ENCODE measurements at regions not wholly inside any gene's neighbourhood (a gene's known extent, or its start where the extent isn't known, plus 50 kb on each side); places are given as distances from the start of the nearest gene placed in this dataset.

DNA sequence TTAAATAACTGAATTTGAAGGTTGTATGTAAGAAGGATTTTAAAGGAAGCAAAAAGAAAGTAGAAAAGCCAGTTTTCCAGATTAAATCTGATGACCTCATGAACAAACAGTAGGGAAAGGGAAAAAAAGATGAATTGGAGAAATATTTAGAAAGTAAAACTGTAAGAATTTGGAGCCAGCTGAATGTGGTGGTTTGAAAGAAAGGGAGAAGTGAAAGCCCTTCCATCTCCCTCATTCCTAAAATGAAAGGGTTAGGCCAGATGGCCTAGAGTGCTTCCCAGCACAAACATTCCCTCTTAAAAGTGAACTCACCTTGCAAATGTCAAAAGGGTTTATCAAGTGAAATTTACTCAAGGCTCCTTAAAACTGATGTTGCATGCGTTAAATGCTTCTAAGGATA is 139.3 kb upstream of the COL21A1 start:
- TF ChIP-seq, protein P1, sequence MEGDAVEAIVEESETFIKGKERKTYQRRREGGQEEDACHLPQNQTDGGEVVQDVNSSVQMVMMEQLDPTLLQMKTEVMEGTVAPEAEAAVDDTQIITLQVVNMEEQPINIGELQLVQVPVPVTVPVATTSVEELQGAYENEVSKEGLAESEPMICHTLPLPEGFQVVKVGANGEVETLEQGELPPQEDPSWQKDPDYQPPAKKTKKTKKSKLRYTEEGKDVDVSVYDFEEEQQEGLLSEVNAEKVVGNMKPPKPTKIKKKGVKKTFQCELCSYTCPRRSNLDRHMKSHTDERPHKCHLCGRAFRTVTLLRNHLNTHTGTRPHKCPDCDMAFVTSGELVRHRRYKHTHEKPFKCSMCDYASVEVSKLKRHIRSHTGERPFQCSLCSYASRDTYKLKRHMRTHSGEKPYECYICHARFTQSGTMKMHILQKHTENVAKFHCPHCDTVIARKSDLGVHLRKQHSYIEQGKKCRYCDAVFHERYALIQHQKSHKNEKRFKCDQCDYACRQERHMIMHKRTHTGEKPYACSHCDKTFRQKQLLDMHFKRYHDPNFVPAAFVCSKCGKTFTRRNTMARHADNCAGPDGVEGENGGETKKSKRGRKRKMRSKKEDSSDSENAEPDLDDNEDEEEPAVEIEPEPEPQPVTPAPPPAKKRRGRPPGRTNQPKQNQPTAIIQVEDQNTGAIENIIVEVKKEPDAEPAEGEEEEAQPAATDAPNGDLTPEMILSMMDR (IDR thresholded peaks at IDR 0.05; ENCODE audit: extremely low read depth, insufficient read depth, missing control alignments): no peak
- DNase-seq (ENCODE audit: low spot score): no peak
- in situ Hi-C loops (cut with MboI; ENCODE audit: low pct_unique_long_range_greater_than_20kb, low sequenced_read_pairs, unreplicated experiment): no loop called here

DNA sequence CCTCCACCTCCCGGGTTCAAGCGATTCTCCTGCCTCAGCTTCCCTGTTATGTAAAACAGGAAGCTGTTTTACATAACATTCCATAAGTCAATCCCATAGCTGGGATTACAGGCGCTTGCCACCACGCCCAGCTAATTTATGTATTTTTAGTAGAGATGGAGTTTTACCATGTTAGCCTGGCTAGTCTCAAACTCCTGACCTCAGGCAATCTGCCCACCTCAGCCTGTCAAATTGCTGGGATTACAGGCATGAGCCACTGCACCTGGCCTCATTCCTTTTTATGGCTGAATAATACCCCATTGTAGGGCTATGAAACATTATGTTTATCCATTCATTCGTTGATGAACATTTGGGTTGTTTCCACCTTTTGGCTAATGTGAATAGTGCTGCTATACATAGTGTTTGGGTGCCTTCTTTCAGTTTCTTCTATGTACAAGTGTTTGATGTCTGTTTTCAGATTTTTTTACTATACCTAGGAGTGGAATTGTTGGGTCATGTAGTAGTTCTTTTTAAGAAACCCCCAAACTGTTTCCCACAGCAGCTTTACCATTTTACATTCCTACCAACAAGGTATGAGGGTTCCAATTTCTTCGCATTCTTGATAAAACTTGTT is 138.7 kb upstream of the COL21A1 start:
- in situ Hi-C loops (cut with MboI; ENCODE audit: low pct_unique_long_range_greater_than_20kb, low sequenced_read_pairs, unreplicated experiment): no loop called here
- DNase-seq (ENCODE audit: low spot score): no peak
- TF ChIP-seq, protein P1 (IDR thresholded peaks at IDR 0.05; ENCODE audit: extremely low read depth, insufficient read depth, missing control alignments): no peak

DNA sequence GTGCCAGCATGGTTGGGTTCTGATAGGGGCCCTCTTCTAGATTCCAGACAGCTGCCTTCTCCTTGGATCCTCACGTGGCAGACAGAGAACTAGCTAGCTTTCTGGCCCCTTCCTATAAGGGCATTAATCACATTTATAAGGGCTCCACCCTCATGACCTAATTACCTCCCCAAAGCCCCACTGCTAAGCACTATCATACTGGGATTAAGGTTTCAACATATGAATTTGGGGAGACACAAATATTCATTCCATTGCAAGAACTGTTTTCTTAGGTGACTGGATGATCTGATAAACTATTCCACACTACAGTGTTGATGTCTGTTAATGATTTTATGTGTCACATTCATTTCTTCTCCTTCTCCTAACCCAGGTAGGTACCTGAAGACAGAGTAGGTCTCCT is 135.8 kb upstream of the COL21A1 start:
- no peak for DNase-seq (ENCODE audit: low spot score)
- TF ChIP-seq, protein P1 (IDR thresholded peaks at IDR 0.05; ENCODE audit: extremely low read depth, insufficient read depth, missing control alignments): no peak
- in situ Hi-C loops (cut with MboI; ENCODE audit: low pct_unique_long_range_greater_than_20kb, low sequenced_read_pairs, unreplicated experiment): no loop called here

DNA sequence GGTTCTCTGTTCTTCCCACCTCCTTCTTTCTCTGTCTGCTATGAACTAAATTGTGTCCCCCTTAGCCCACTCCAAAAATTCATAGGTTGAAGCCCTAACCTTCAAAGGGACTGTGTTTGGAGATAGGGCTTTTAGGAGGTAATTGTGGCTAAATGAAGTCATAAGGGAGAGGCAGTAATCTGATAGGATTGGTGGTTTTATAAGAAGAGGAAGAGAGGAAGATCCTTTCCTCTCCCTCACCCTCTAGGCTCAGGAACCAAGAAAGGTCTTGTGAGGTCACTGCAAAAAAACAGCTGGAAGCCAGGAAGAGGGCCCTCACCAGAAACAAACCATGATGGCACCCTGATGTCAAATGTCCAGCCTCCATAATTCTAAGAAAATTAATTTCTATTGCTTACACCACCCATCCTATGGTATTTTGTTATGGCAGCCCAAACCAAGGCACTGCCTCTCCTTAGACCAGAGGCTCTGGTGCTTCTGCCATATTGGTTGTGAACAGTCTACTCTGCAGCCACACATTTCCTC is 135.1 kb upstream of the COL21A1 start:
- in situ Hi-C loops (cut with MboI; ENCODE audit: low pct_unique_long_range_greater_than_20kb, low sequenced_read_pairs, unreplicated experiment): no loop called here
- TF ChIP-seq, protein P1 (IDR thresholded peaks at IDR 0.05; ENCODE audit: extremely low read depth, insufficient read depth, missing control alignments): no peak
- DNase-seq (ENCODE audit: low spot score): no peak

DNA sequence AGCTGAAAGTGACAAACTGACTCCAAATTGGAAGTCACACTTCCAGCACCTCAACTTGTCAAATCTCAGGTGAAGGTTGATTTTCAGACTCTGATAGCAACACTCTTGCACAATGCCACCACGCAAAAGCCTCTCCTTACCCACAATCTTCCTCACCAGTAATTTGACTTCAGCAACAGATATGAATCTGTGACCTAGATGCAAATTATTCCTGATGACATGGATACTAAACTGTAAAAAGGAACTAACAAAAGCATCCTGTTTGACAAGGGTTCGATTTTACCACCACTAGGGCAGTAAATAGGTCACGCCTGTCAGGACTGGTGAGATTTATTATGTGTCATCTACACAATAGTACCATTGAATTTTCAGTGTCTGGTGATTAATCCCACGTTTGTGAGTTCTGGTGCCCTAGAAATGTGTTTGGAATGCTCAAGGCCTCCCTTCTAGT is 134.4 kb upstream of the COL21A1 start:
- TF ChIP-seq, protein P1 (IDR thresholded peaks at IDR 0.05; ENCODE audit: extremely low read depth, insufficient read depth, missing control alignments): no peak
- no peak for DNase-seq (ENCODE audit: low spot score)
- in situ Hi-C loops (cut with MboI; ENCODE audit: low pct_unique_long_range_greater_than_20kb, low sequenced_read_pairs, unreplicated experiment): no loop called here

DNA sequence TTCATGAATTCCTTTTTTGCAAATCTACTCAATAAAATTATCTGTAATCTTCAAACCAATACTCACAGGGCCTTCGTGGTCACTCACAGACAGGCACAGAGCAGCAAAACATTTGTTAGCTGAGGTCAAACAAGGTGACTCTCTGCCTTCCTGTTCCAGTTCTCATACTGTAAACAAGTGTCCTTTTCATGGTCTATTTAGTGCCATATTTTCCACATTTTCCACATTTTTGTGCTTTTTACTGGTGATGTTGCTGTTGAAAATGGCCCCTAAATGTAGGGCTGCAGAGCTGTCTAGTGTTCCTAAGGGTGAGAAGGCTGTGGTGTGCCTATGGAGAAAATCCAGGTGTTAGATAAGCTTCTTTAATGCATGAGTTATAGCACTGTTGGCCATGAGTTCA is 133.1 kb upstream of the COL21A1 start:
- TF ChIP-seq, protein P1 (IDR thresholded peaks at IDR 0.05; ENCODE audit: extremely low read depth, insufficient read depth, missing control alignments): no peak
- DNase-seq (ENCODE audit: low spot score): no peak
- in situ Hi-C loops (cut with MboI; ENCODE audit: low pct_unique_long_range_greater_than_20kb, low sequenced_read_pairs, unreplicated experiment): no loop called here

All from GM13977 (cell line).